Ovary (tissue), 3 donors: ENCODE measurements at regions not wholly inside any gene's neighbourhood (a gene's known extent, or its start where the extent isn't known, plus 50 kb on each side); places are given as distances from the start of the nearest gene placed in this dataset.

Source experiments
- CTCF ChIP-seq, 3 donors: fragments of 450-650 bp in 2 of 3; fragments of 200-600 bp in 1 of 3; IDR thresholded peaks; one replicate each; pipeline versions ENCODE4 v1.5.1 to v1.8.0; 2016 to 2022; ENCODE audit warnings: antibody characterized with exemption in 3 of 3, mild to moderate bottlenecking in 1 of 3
- EP300 ChIP-seq: sonication (generic); formaldehyde crosslinking; IDR thresholded peaks from one replicate; pipeline ENCODE4 v1.6.1; 2017; ENCODE audit warnings: antibody characterized with exemption
- POLR2A ChIP-seq: fragments of 450-650 bp; IDR thresholded peaks from one replicate; pipeline ENCODE4 v1.6.1; 2017; ENCODE audit warnings: antibody characterized with exemption, mild to moderate bottlenecking, moderate library complexity
- donor health status: DM: no; HTN: no; CAD: no.

GRCh38 chr7:142533920-142534319, 215.4 kb upstream of the PRSS1 start:
- TF ChIP-seq CTCF (IDR thresholded peaks at IDR 0.05) (no peak), POLR2A (no peak), EP300 (no peak)
